HL-60 (cell line): ENCODE measurements at regions not wholly inside any gene's neighbourhood (a gene's known extent, or its start where the extent isn't known, plus 50 kb on each side); places are given as distances from the start of the nearest gene placed in this dataset.

Experiments used
- POLR2AphosphoS5 ChIP-seq: IDR thresholded peaks from 2 replicates; pipeline ENCODE4 v1.6.1; 2012; ENCODE audit warnings: low read depth
- TF ChIP-seq, protein P1 (sequence below): IDR thresholded peaks from one replicate; pipeline ENCODE4 v1.5.1; 2011; ENCODE audit warnings: low read length, control low read depth, inconsistent platforms; ENCODE audit not compliant: insufficient read depth

DNA sequence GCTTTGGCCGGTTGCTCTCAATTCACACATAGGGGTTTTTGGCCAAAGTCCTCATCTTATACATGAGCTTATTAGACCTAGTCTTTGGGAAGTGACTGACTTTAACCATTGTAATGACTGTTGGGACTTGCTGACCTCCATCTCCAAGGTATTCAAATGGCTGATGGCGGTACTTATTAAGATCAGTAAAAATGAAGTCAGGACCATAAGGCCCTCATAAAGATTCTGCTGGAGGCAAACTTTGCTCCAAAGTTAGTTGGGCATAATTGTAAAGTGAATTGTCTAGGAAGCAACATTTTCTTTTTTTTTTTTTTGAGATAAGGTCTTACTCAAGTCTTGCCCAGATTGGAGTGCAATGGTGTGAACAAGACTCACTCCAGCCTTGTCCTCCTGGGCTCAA lies 76.3 kb upstream of the MKLN1 start:
- TF ChIP-seq, protein P1, sequence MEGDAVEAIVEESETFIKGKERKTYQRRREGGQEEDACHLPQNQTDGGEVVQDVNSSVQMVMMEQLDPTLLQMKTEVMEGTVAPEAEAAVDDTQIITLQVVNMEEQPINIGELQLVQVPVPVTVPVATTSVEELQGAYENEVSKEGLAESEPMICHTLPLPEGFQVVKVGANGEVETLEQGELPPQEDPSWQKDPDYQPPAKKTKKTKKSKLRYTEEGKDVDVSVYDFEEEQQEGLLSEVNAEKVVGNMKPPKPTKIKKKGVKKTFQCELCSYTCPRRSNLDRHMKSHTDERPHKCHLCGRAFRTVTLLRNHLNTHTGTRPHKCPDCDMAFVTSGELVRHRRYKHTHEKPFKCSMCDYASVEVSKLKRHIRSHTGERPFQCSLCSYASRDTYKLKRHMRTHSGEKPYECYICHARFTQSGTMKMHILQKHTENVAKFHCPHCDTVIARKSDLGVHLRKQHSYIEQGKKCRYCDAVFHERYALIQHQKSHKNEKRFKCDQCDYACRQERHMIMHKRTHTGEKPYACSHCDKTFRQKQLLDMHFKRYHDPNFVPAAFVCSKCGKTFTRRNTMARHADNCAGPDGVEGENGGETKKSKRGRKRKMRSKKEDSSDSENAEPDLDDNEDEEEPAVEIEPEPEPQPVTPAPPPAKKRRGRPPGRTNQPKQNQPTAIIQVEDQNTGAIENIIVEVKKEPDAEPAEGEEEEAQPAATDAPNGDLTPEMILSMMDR, result no peak
- no peak for TF ChIP-seq POLR2AphosphoS5
